ENCODE measurements at regions not wholly inside any gene's neighbourhood (a gene's known extent, or its start where the extent isn't known, plus 50 kb on each side); places are given as distances from the start of the nearest gene placed in this dataset.

GRCh38 chr1:219383281-219383680, 209.6 kb downstream of the LYPLAL1 start:
- no peak for TF ChIP-seq ZXDB (tag by site-specific recombination; IDR thresholded peaks at IDR 0.05)
- no peak for TF ChIP-seq ZNF473 (tag by site-specific recombination; IDR thresholded peaks at IDR 0.05)
- TF ChIP-seq ZNF654 (tag by site-specific recombination; IDR thresholded peaks at IDR 0.05; ENCODE audit: low read depth) = no peak
- no peak for TF ChIP-seq ZNF629 (tag by site-specific recombination; IDR thresholded peaks at IDR 0.05)
- TF ChIP-seq ZNF571 (tag by site-specific recombination; IDR thresholded peaks at IDR 0.05) = no peak
- TF ChIP-seq ZNF114 (tag by site-specific recombination; IDR thresholded peaks at IDR 0.05) = no peak
- TF ChIP-seq ZNF2 (tag by site-specific recombination; IDR thresholded peaks at IDR 0.05) = no peak
- TF ChIP-seq ZNF624 (tag by site-specific recombination; IDR thresholded peaks at IDR 0.05) = no peak
- TF ChIP-seq ZNF510 (tag by site-specific recombination; IDR thresholded peaks at IDR 0.05; ENCODE audit: insufficient replicate concordance) = no peak
- no peak for TF ChIP-seq MYNN (tag by site-specific recombination; IDR thresholded peaks at IDR 0.05; ENCODE audit: borderline replicate concordance)
- no peak for TF ChIP-seq ZNF140 (tag by site-specific recombination; IDR thresholded peaks at IDR 0.05)
- TF ChIP-seq ZNF211 (tag by site-specific recombination; IDR thresholded peaks at IDR 0.05; ENCODE audit: low read depth) = no peak
- TF ChIP-seq ZNF19 (tag by site-specific recombination; IDR thresholded peaks at IDR 0.05; ENCODE audit: low read depth) = no peak
- no peak for TF ChIP-seq ZNF341 (tag by site-specific recombination; IDR thresholded peaks at IDR 0.05; ENCODE audit: low read depth)
- TF ChIP-seq ZSCAN5A (tag by site-specific recombination; IDR thresholded peaks at IDR 0.05) = no peak
- TF ChIP-seq ZNF677 (tag by site-specific recombination; IDR thresholded peaks at IDR 0.05) = no peak
- Histone ChIP-seq H3K27ac (ENCODE audit: extremely low read depth, low read depth, low read length) (no peak overlapping the region), H3K9me3 (ENCODE audit: control insufficient read depth, insufficient read depth, low read depth, low read length) (no peaks in the 10 kb centered on the region), H3K4me1 (ENCODE audit: control insufficient read depth, insufficient read depth, low read length) (no peaks in the 10 kb centered on the region), H3K36me3 (ENCODE audit: control insufficient read depth in 2 of 2, insufficient read depth in 1 of 2, low read length in 2 of 2) (no peaks in the 10 kb centered on the region), H3K4me3 (ENCODE audit: low read depth, low read length) (no peak overlapping the region)
- ChIA-PET CTCF (interaction anchor here (1.0 to 1.5 kb wide), 3 partner anchors 10 to 20 kb away, joined by 3 to 5 read pairs (median 3); no protein-coding TSS in a partner anchor), POLR2A (no interaction called here)

- Histone ChIP-seq H3K9me3 (ENCODE audit: control insufficient read depth, insufficient read depth, low read depth, low read length) (no peaks in the 10 kb centered on the region), H3K36me3 (ENCODE audit: control insufficient read depth in 2 of 2, insufficient read depth in 1 of 2, low read length in 2 of 2) (no peaks in the 10 kb centered on the region), H3K4me1 (ENCODE audit: control insufficient read depth, insufficient read depth, low read length) (no peaks in the 10 kb centered on the region), H3K4me3 (ENCODE audit: low read depth, low read length) (no peak overlapping the region), H3K27ac (ENCODE audit: extremely low read depth, low read depth, low read length) (no peak overlapping the region)
- POLR2A ChIA-PET = no interaction called here
- no peak for TF ChIP-seq ZFHX2 (tag by site-specific recombination; conservative IDR thresholded peaks at IDR 0.05)
- TF ChIP-seq PRDM6 (tag by site-specific recombination; IDR thresholded peaks at IDR 0.05) = no peak
- TF ChIP-seq ZNF660 (tag by site-specific recombination; IDR thresholded peaks at IDR 0.05) = no peak
- no peak for TF ChIP-seq ZNF510 (tag by site-specific recombination; IDR thresholded peaks at IDR 0.05; ENCODE audit: insufficient replicate concordance)
- no peak for TF ChIP-seq ZNF529 (tag by site-specific recombination; IDR thresholded peaks at IDR 0.05; ENCODE audit: insufficient replicate concordance)
- CTCF ChIA-PET = no interaction called here
These were observed 207.7 kb downstream of the LYPLAL1 start for GRCh38 chr1:219381396-219381795.

- H3K36me3 ChIP-seq (ENCODE audit: control insufficient read depth in 2 of 2, insufficient read depth in 1 of 2, low read length in 2 of 2) = no peaks in the 10 kb centered on the region
- POLR2A ChIA-PET = no interaction called here
- no peak overlapping the region for H3K4me3 ChIP-seq (ENCODE audit: low read depth, low read length)
- H3K27ac ChIP-seq (ENCODE audit: extremely low read depth, low read depth, low read length) = no peak overlapping the region
- H3K9me3 ChIP-seq (ENCODE audit: control insufficient read depth, insufficient read depth, low read depth, low read length) = no peaks in the 10 kb centered on the region
- CTCF ChIA-PET = no interaction called here
- TF ChIP-seq ZNF391 (tag by site-specific recombination; IDR thresholded peaks at IDR 0.05; ENCODE audit: borderline replicate concordance, low read depth) (no peak), ZNF202 (tag by site-specific recombination; IDR thresholded peaks at IDR 0.05; ENCODE audit: borderline replicate concordance) (no peak), GLI2 (tag by site-specific recombination; IDR thresholded peaks at IDR 0.05; ENCODE audit: borderline replicate concordance, low read depth) (no peak), ZNF549 (tag by site-specific recombination; IDR thresholded peaks at IDR 0.05) (no peak), ZFP37 (tag by site-specific recombination; IDR thresholded peaks at IDR 0.05) (no peak)
- H3K4me1 ChIP-seq (ENCODE audit: control insufficient read depth, insufficient read depth, low read length) = no peaks in the 10 kb centered on the region
These were observed 206.8 kb downstream of the LYPLAL1 start for GRCh38 chr1:219380463-219380862.
